Sigmoid colon (tissue), 6 donors: ENCODE measurements at regions not wholly inside any gene's neighbourhood (a gene's known extent, or its start where the extent isn't known, plus 50 kb on each side); places are given as distances from the start of the nearest gene placed in this dataset.

Experiments used
- DNase-seq: peaks from one replicate; pipeline ENCODE4 v3.0.0-alpha.2; 2019
- H3K27ac ChIP-seq, 4 donors: fragments of 200-600 bp; sonication (generic); one replicate each; pipeline ENCODE4 v1.5.1; 2016 to 2019; ENCODE audit warnings: mild to moderate bottlenecking in 1 of 4
- H3K27me3 ChIP-seq, 3 donors: fragments of 200-600 bp; sonication (generic); one replicate each; pipeline ENCODE4 v1.5.1; 2019; ENCODE audit warnings: mild to moderate bottlenecking in 1 of 3
- H3K36me3 ChIP-seq, 4 donors: fragments of 200-600 bp; sonication (generic); one replicate each; pipeline ENCODE4 v1.5.1; 2016 to 2019
- H3K4me1 ChIP-seq, 4 donors: fragments of 200-600 bp; sonication (generic); one replicate each; pipeline ENCODE4 v1.5.1; 2017 to 2019
- H3K4me3 ChIP-seq, 4 donors: fragments of 200-600 bp; sonication (generic); one replicate each; pipeline ENCODE4 v1.5.1; 2017 to 2019; ENCODE audit warnings: mild to moderate bottlenecking in 2 of 4, moderate library complexity in 1 of 4
- H3K9me3 ChIP-seq, 4 donors: fragments of 200-600 bp in 3 of 4; sonication (generic) in 3 of 4; one replicate each; pipeline versions ENCODE4 v1.5.1 to v1.6.1; 2013 to 2019
- EP300 ChIP-seq, 4 donors: sonication (generic); formaldehyde crosslinking; IDR thresholded peaks; one replicate each; pipeline ENCODE4 v1.6.1; 2017; ENCODE audit warnings: antibody characterized with exemption in 4 of 4
- POLR2A ChIP-seq, 2 donors: fragments of 450-650 bp; IDR thresholded peaks; one replicate each; pipeline ENCODE4 v1.6.1; 2016; ENCODE audit warnings: antibody characterized with exemption in 2 of 2, mild to moderate bottlenecking in 2 of 2, moderate library complexity in 2 of 2
- POLR2AphosphoS5 ChIP-seq, 4 donors: sonication (generic); formaldehyde crosslinking; IDR thresholded peaks; one replicate each; pipeline ENCODE4 v1.6.1; 2017; ENCODE audit warnings: antibody characterized with exemption in 4 of 4
- WGBS, 2 donors: extraction: QIAGEN DNeasy Blood & Tissue Kit; methylation state at CpG; one replicate each; pipeline ENCODE4 v1.1.7; 2013; 5-methylcytosine and 5-hydroxymethylcytosine counted together
- intact Hi-C: fragments of 100-400 bp; cut with DNase I; formaldehyde crosslinking; loops from one replicate; pipeline ENCODE4 v1.15.1; 2023
- TF ChIP-seq, protein P1 (sequence below), 4 experiments: fragments of 450-650 bp in 3 of 4; fragments of 200-600 bp in 1 of 4; IDR thresholded peaks; one replicate each; pipeline ENCODE4 v1.5.1; 2016 to 2019; ENCODE audit warnings: antibody characterized with exemption in 4 of 4, mild to moderate bottlenecking in 3 of 4, moderate library complexity in 2 of 4
- donor health status: healthy with polysubstance abuse.
- donor health status: healthy.

- intact Hi-C loops = no loop called here
- no peak overlapping the region for H3K27ac ChIP-seq
- TF ChIP-seq POLR2A (IDR thresholded peaks at IDR 0.05) (no peak), POLR2AphosphoS5 (IDR thresholded peaks at IDR 0.05) (no peak)
- TF ChIP-seq, protein P1, sequence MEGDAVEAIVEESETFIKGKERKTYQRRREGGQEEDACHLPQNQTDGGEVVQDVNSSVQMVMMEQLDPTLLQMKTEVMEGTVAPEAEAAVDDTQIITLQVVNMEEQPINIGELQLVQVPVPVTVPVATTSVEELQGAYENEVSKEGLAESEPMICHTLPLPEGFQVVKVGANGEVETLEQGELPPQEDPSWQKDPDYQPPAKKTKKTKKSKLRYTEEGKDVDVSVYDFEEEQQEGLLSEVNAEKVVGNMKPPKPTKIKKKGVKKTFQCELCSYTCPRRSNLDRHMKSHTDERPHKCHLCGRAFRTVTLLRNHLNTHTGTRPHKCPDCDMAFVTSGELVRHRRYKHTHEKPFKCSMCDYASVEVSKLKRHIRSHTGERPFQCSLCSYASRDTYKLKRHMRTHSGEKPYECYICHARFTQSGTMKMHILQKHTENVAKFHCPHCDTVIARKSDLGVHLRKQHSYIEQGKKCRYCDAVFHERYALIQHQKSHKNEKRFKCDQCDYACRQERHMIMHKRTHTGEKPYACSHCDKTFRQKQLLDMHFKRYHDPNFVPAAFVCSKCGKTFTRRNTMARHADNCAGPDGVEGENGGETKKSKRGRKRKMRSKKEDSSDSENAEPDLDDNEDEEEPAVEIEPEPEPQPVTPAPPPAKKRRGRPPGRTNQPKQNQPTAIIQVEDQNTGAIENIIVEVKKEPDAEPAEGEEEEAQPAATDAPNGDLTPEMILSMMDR (IDR thresholded peaks at IDR 0.05) = no peak
- no peak overlapping the region for H3K4me3 ChIP-seq
- no peaks in the 10 kb centered on the region for H3K27me3 ChIP-seq
- 52 to 75% methylated on average over 2 of the region's 2 CpGs for WGBS, 2 donors
- H3K4me1 ChIP-seq = no peaks in the 10 kb centered on the region
- no peaks in the 10 kb centered on the region for H3K9me3 ChIP-seq
- DNase-seq = no peak
- H3K36me3 ChIP-seq = no peaks in the 10 kb centered on the region
These were observed 454.8 kb downstream of the NOVA1 start for GRCh38 chr14:26143057-26143456.

DNA sequence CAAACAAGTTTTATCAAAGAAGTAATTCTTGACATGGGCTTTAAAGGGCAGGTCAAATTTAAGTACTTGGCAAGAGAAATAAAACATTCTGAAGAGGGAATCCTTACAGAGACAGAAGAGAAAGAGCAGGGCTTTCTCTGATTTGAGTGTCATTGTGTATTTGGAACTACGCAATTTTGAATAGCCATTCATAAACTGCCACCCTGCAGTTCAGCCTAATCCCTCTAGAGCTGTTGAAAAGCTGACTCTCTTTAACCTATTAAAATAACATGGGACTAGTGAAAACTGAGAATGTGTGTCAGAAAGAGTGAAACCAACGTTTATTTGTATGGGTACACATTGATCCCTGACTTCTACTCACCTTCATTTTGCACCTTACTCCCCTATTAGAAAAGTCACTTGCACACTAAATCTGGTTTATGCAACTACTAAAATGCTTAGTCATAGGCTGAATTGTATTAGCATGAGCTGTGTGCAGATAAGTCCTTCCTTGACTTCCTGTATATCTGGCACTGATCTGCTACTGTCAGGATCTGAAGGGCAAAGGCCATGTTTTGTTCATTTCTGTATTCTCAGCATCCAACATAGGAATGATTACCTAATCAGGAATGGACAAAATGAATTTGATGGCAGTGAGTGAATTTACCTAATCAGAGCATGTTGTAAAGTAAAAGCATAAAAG lies 458.9 kb downstream of the NOVA1 start:
- H3K4me1 ChIP-seq = no peaks in the 10 kb centered on the region
- H3K36me3 ChIP-seq = no peaks in the 10 kb centered on the region
- intact Hi-C loops = no loop called here
- peaks cover 0 to 4% (median 0%) of the 10 kb centered on the region in 4 donors for H3K9me3 ChIP-seq
- H3K4me3 ChIP-seq = no peak overlapping the region
- H3K27me3 ChIP-seq = no peaks in the 10 kb centered on the region
- DNase-seq = no peak
- WGBS, 2 donors = 28 to 41% methylated on average over 2 of the region's 2 CpGs
- TF ChIP-seq EP300 (IDR thresholded peaks at IDR 0.05) (no peak), POLR2AphosphoS5 (IDR thresholded peaks at IDR 0.05) (no peak), POLR2A (IDR thresholded peaks at IDR 0.05) (no peak)
- TF ChIP-seq, protein P1 (IDR thresholded peaks at IDR 0.05) = no peak
- no peak overlapping the region for H3K27ac ChIP-seq

- no peaks in the 10 kb centered on the region for H3K36me3 ChIP-seq
- TF ChIP-seq, protein P1 (IDR thresholded peaks at IDR 0.05) = no peak
- no peak for TF ChIP-seq POLR2AphosphoS5 (IDR thresholded peaks at IDR 0.05)
- DNase-seq = no peak
- 37 to 51% methylated on average over 1 of the region's 1 CpG for WGBS, 2 donors
- H3K4me3 ChIP-seq = no peak overlapping the region
- H3K4me1 ChIP-seq = no peaks in the 10 kb centered on the region
- no peak overlapping the region for H3K27ac ChIP-seq
- peaks cover 0 to 4% (median 0%) of the 10 kb centered on the region in 4 donors for H3K9me3 ChIP-seq
- intact Hi-C loops = no loop called here
- no peaks in the 10 kb centered on the region for H3K27me3 ChIP-seq
These were observed 460.7 kb downstream of the NOVA1 start for GRCh38 chr14:26137161-26137560.

GRCh38 chr14:26132061-26132645 lies 465.7 kb downstream of the NOVA1 start:
- intact Hi-C loops = no loop called here

More at GRCh38 chr14:26132061-26132645, 465.7 kb downstream of the NOVA1 start:
- H3K36me3 ChIP-seq = no peaks in the 10 kb centered on the region
- TF ChIP-seq POLR2A (IDR thresholded peaks at IDR 0.05) (no peak), POLR2AphosphoS5 (IDR thresholded peaks at IDR 0.05) (no peak), EP300 (IDR thresholded peaks at IDR 0.05) (no peak)
- TF ChIP-seq, protein P1 (IDR thresholded peaks at IDR 0.05) = no peak
- no peak overlapping the region for H3K4me3 ChIP-seq
- no peak overlapping the region for H3K27ac ChIP-seq
- H3K4me1 ChIP-seq = no peaks in the 10 kb centered on the region
- DNase-seq = no peak
- peaks cover 0 to 2% (median 0%) of the 10 kb centered on the region in 4 donors for H3K9me3 ChIP-seq
- no peaks in the 10 kb centered on the region for H3K27me3 ChIP-seq
